Right ventricle myocardium inferior (tissue), 1 donor: ENCODE measurements at regions not wholly inside any gene's neighbourhood (a gene's known extent, or its start where the extent isn't known, plus 50 kb on each side); places are given as distances from the start of the nearest gene placed in this dataset.
"Not testable (repeated sequence)": the region's sequence is repeated elsewhere in the genome, so short reads cannot be mapped to it uniquely, and the experiment has no call there.

Source experiments
- ATAC-seq: fragments of 200-7000 bp; cut with Tn5 transposase; one replicate; pipeline ENCODE4 v1.9.1; 2020; ENCODE audit warnings: mild to moderate bottlenecking, moderate library complexity
- DNase-seq: peaks from one replicate; pipeline ENCODE4 v3.0.0; 2021; ENCODE audit errors: missing footprints
- intact Hi-C: fragments of 100-400 bp; cut with DNase I; formaldehyde crosslinking; loops from one replicate; pipeline ENCODE4 v1.11.0; 2022
- donor health status: DM: no; HTN: yes; CAD: no; lungs with severe emphysema.

GRCh38 chr1:164131949-164132348 is 427.0 kb upstream of the PBX1 start:
- no peak for DNase-seq
- ATAC-seq = no peak
- intact Hi-C loops = no loop called here

GRCh38 chr1:164137273-164137925 is 421.6 kb upstream of the PBX1 start:
- DNase-seq = no peak
- intact Hi-C loops = no loop called here
- no peak for ATAC-seq

- ATAC-seq = no peak
- intact Hi-C loops = no loop called here
- DNase-seq = no peak
These were observed 417.2 kb upstream of the PBX1 start for GRCh38 chr1:164141797-164142196.

GRCh38 chr1:164154622-164155021 is 404.4 kb upstream of the PBX1 start:
- DNase-seq (no peak), ATAC-seq (no peak)
- intact Hi-C loops = no loop called here

GRCh38 chr1:164155347-164155746 is 403.6 kb upstream of the PBX1 start:
- no peak for ATAC-seq
- intact Hi-C loops = no loop called here
- DNase-seq = no peak

GRCh38 chr1:164163289-164163849 is 395.6 kb upstream of the PBX1 start:
- DNase-seq = no peak
- no peak for ATAC-seq
- intact Hi-C loops = loop anchor here (10.0 kb wide), 1 partner anchor 751 kb away; no protein-coding TSS in a partner anchor

GRCh38 chr1:164165466-164165865 is 393.5 kb upstream of the PBX1 start:
- intact Hi-C loops = loop anchor here (5.0 to 10.0 kb wide), 2 partner anchors 622 to 749 kb away; no protein-coding TSS in a partner anchor
- no peak for ATAC-seq

GRCh38 chr1:164166454-164166853 is 392.5 kb upstream of the PBX1 start:
- not testable (repeated sequence) for ATAC-seq, DNase-seq
- intact Hi-C loops = loop anchor here (5.0 to 10.0 kb wide), 2 partner anchors 621 to 748 kb away; no protein-coding TSS in a partner anchor

More at GRCh38 chr1:164165466-164165865, 393.5 kb upstream of the PBX1 start:
- no peak for DNase-seq

- ATAC-seq (no peak), DNase-seq (no peak)
- intact Hi-C loops = no loop called here
These were observed 381.9 kb upstream of the PBX1 start for GRCh38 chr1:164177118-164177517.

GRCh38 chr1:164180824-164181223 is 378.2 kb upstream of the PBX1 start:
- intact Hi-C loops = no loop called here
- no peak for ATAC-seq
- no peak for DNase-seq

GRCh38 chr1:164183854-164184635 is 374.9 kb upstream of the PBX1 start:
- DNase-seq (no peak), ATAC-seq (no peak)
- intact Hi-C loops = no loop called here

GRCh38 chr1:164186881-164187280 is 372.1 kb upstream of the PBX1 start:
- intact Hi-C loops = no loop called here
- ATAC-seq = no peak
- DNase-seq = no peak

- DNase-seq (no peak), ATAC-seq (no peak)
- intact Hi-C loops = no loop called here
These were observed 370.5 kb upstream of the PBX1 start for GRCh38 chr1:164188497-164188896.

GRCh38 chr1:164191191-164191590 is 367.8 kb upstream of the PBX1 start:
- intact Hi-C loops = no loop called here
- ATAC-seq = no peak
- DNase-seq = no peak

- peak; percentile 16 for ATAC-seq
- DNase-seq = no peak
- intact Hi-C loops = no loop called here
These were observed 348.7 kb upstream of the PBX1 start for GRCh38 chr1:164210211-164210739.

- DNase-seq (no peak), ATAC-seq (no peak)
- intact Hi-C loops = no loop called here
These were observed 335.6 kb upstream of the PBX1 start for GRCh38 chr1:164223378-164223777.

GRCh38 chr1:164225011-164225410 is 334.0 kb upstream of the PBX1 start:
- intact Hi-C loops = no loop called here
- no peak for ATAC-seq
- DNase-seq = no peak

- ATAC-seq (no peak), DNase-seq (no peak)
- intact Hi-C loops = no loop called here
These were observed 332.0 kb upstream of the PBX1 start for GRCh38 chr1:164226977-164227376.

- no peak for DNase-seq
- intact Hi-C loops = no loop called here
- no peak for ATAC-seq
These were observed 330.1 kb upstream of the PBX1 start for GRCh38 chr1:164228928-164229327.

GRCh38 chr1:164233149-164233548 is 325.8 kb upstream of the PBX1 start:
- intact Hi-C loops = no loop called here
- ATAC-seq (no peak), DNase-seq (no peak)
